ENCODE measurements at regions not wholly inside any gene's neighbourhood (a gene's known extent, or its start where the extent isn't known, plus 50 kb on each side); places are given as distances from the start of the nearest gene placed in this dataset.

- H3K4me2 ChIP-seq, result 0 out of 2 replicates have a peak overlapping the region, but pooled peaks have one; percentile 1
- 71% methylated on average over 3 of the region's 3 CpGs for WGBS (ENCODE audit: low lambda C conversion rate)
- no peaks in the 10 kb centered on the region for H3K27me3 ChIP-seq (ENCODE audit: insufficient read depth)
- no peaks in the 10 kb centered on the region for H3K9me3 ChIP-seq
- ChIA-PET CTCF (interaction anchor here (1.4 kb wide), 1 partner anchor 188 kb away, joined by 4 read pairs; no protein-coding TSS in a partner anchor), POLR2A (no interaction called here)
- peak; percentile 64 for DNase-seq
- H3K27ac ChIP-seq (ENCODE audit: low read depth in 2 of 2, low read length in 1 of 2), result peak overlapping the region; percentile 60 to 95
- no peaks in the 10 kb centered on the region for H3K9me2 ChIP-seq
- H3F3A ChIP-seq (replicated peaks; ENCODE audit: insufficient read depth), result peaks cover 43% of the 10 kb centered on the region
- TF ChIP-seq RAD21 (IDR thresholded peaks at IDR 0.05; ENCODE audit: low read length) (peak; percentile 20; the same call in 1 of the 2 replicates), RCOR1 (IDR thresholded peaks at IDR 0.05; ENCODE audit: low read length) (no peak), FOSL2 (IDR thresholded peaks at IDR 0.05; ENCODE audit: borderline replicate concordance, low read depth) (no peak), SIN3A (IDR thresholded peaks at IDR 0.05; ENCODE audit: borderline replicate concordance, low read depth, low read length) (no peak), EZH2phosphoT487 (IDR thresholded peaks at IDR 0.05; ENCODE audit: borderline replicate concordance, low read depth) (no peak), RXRA (IDR thresholded peaks at IDR 0.05; ENCODE audit: borderline replicate concordance, low read depth) (no peak), RFX5 (IDR thresholded peaks at IDR 0.05; ENCODE audit: low read length) (no peak), MAX (IDR thresholded peaks at IDR 0.05; ENCODE audit: low read depth) (no peak), ELF1 (IDR thresholded peaks at IDR 0.05) (no peak), EP300 (IDR thresholded peaks at IDR 0.05; ENCODE audit: borderline replicate concordance in 1 of 2, low read depth in 1 of 2, low read length in 1 of 2) (0 out of 4 replicates have a peak, but pooled peaks of 1 of the 2 experiments have one; percentile 40), GABPA (IDR thresholded peaks at IDR 0.05; ENCODE audit: low read depth) (no peak), MXI1 (IDR thresholded peaks at IDR 0.05; ENCODE audit: low read depth, low read length) (no peak), MEF2A (IDR thresholded peaks at IDR 0.05; ENCODE audit: borderline replicate concordance, low read depth) (no peak), GATA2 (CRISPR knock-in tag; IDR thresholded peaks at IDR 0.05) (peak; percentile 61)
- H2AFZ ChIP-seq (ENCODE audit: low read depth), result no peak overlapping the region
- H3K4me1 ChIP-seq (ENCODE audit: control insufficient read depth in 1 of 2, insufficient read depth in 2 of 2, low read depth in 1 of 2, low read length in 1 of 2), result peaks cover 43 to 44% of the 10 kb centered on the region in 2 experiments
- no peak overlapping the region for H3K9ac ChIP-seq
- H3K4me3 ChIP-seq (ENCODE audit: low read depth in 2 of 2, low read length in 1 of 2), result no peak overlapping the region
- H3K36me3 ChIP-seq (replicated peaks in 1 of 2; ENCODE audit: control insufficient read depth in 1 of 2, insufficient read depth in 2 of 2, low read length in 1 of 2), result peaks cover 4 to 9% of the 10 kb centered on the region in 2 experiments
- peaks cover 31% of the 10 kb centered on the region for H4K20me1 ChIP-seq (ENCODE audit: insufficient read depth)
- peaks cover 89% of the 10 kb centered on the region for H3K79me2 ChIP-seq (ENCODE audit: insufficient read depth)
These were observed 66.6 kb downstream of the NAV1 start for GRCh38 chr1:201605385-201606010.

GRCh38 chr1:201606096-201606495 is 67.2 kb downstream of the NAV1 start:
- DNase-seq, result no peak
- Histone ChIP-seq H3K27me3 (ENCODE audit: insufficient read depth) (no peaks in the 10 kb centered on the region), H2AFZ (ENCODE audit: low read depth) (no peak overlapping the region), H3K9me2 (no peaks in the 10 kb centered on the region), H3F3A (replicated peaks; ENCODE audit: insufficient read depth) (peaks cover 38% of the 10 kb centered on the region), H3K4me2 (0 out of 2 replicates have a peak overlapping the region, but pooled peaks have one; percentile 1), H3K79me2 (ENCODE audit: insufficient read depth) (peaks cover 89% of the 10 kb centered on the region), H3K9me3 (no peaks in the 10 kb centered on the region), H3K4me3 (ENCODE audit: low read depth in 2 of 2, low read length in 1 of 2) (no peak overlapping the region), H3K27ac (ENCODE audit: low read depth in 2 of 2, low read length in 1 of 2) (peak overlapping the region; percentile 60 to 95; a peak in 2 of 4 replicates), H3K4me1 (ENCODE audit: control insufficient read depth in 1 of 2, insufficient read depth in 2 of 2, low read depth in 1 of 2, low read length in 1 of 2) (peaks cover 37 to 46% of the 10 kb centered on the region in 2 experiments), H3K36me3 (replicated peaks in 1 of 2; ENCODE audit: control insufficient read depth in 1 of 2, insufficient read depth in 2 of 2, low read length in 1 of 2) (peaks cover 4 to 9% of the 10 kb centered on the region in 2 experiments), H3K9ac (no peak overlapping the region), H4K20me1 (ENCODE audit: insufficient read depth) (peaks cover 37% of the 10 kb centered on the region)
- ChIA-PET POLR2A (no interaction called here), CTCF (no interaction called here)
- TF ChIP-seq POLR2AphosphoS5 (IDR thresholded peaks at IDR 0.05; ENCODE audit: low read depth, low read length), result no peak
- TF ChIP-seq CHD2 (IDR thresholded peaks at IDR 0.05; ENCODE audit: low read length, partially characterized antibody), result no peak
- no peak for TF ChIP-seq TAF1 (IDR thresholded peaks at IDR 0.05; ENCODE audit: borderline replicate concordance, low read depth, low read length)
- TF ChIP-seq REST (IDR thresholded peaks at IDR 0.05; ENCODE audit: low read depth, low read length), result no peak
- no peak for TF ChIP-seq ELF1 (IDR thresholded peaks at IDR 0.05)
- TF ChIP-seq USF2 (IDR thresholded peaks at IDR 0.05; ENCODE audit: borderline replicate concordance, low read depth, low read length), result no peak
- TF ChIP-seq FOXJ3 (CRISPR knock-in tag; IDR thresholded peaks at IDR 0.05), result no peak
- TF ChIP-seq RFX5 (IDR thresholded peaks at IDR 0.05; ENCODE audit: low read length), result no peak
- no peak for TF ChIP-seq YY1 (IDR thresholded peaks at IDR 0.05; ENCODE audit: low read depth)
- TF ChIP-seq EP300 (IDR thresholded peaks at IDR 0.05; ENCODE audit: borderline replicate concordance in 1 of 2, low read depth in 1 of 2, low read length in 1 of 2), result no peak
- 70% methylated on average over 2 of the region's 3 CpGs for WGBS (ENCODE audit: low lambda C conversion rate)
